ENCODE measurements at regions not wholly inside any gene's neighbourhood (a gene's known extent, or its start where the extent isn't known, plus 50 kb on each side); places are given as distances from the start of the nearest gene placed in this dataset.

- DNase-seq, result no peak
- no peaks in the 10 kb centered on the region for H3K9me3 ChIP-seq
- peaks cover 23% of the 10 kb centered on the region for H3K4me1 ChIP-seq
- intact Hi-C loops (cut with DNase I), result no loop called here
- no peak for ATAC-seq
- 86 to 89% methylated on average over 10 to 11 of the region's 11 CpGs for WGBS, 2 donors
- H3K36me3 ChIP-seq (replicated peaks in 1 of 2; ENCODE audit: insufficient read depth in 1 of 2, low read depth in 2 of 2), result no peaks in the 10 kb centered on the region
- no peak overlapping the region for H3K4me3 ChIP-seq
- no peaks in the 10 kb centered on the region for H3K27me3 ChIP-seq
- H3K27ac ChIP-seq, result no peak overlapping the region
- TF ChIP-seq CTCF (IDR thresholded peaks at IDR 0.05), result no peak
- no peak for TF ChIP-seq POLR2A (IDR thresholded peaks at IDR 0.05)
Observed at GRCh38 chr6:170132011-170132521, 158.8 kb downstream of the DLL1 start.

GRCh38 chr6:170131351-170131750 lies 159.5 kb downstream of the DLL1 start:
- intact Hi-C loops (cut with DNase I), result no loop called here
- no peaks in the 10 kb centered on the region for H3K9me3 ChIP-seq
- H3K27me3 ChIP-seq, result no peaks in the 10 kb centered on the region
- peak in 1 of 4 donors; percentile 4 for DNase-seq
- H3K4me3 ChIP-seq, result no peak overlapping the region
- WGBS, 2 donors, result 87 to 88% methylated on average over 10 to 11 of the region's 11 CpGs
- no peak overlapping the region for H3K27ac ChIP-seq
- peaks cover 23% of the 10 kb centered on the region for H3K4me1 ChIP-seq
- no peak for ATAC-seq
- no peaks in the 10 kb centered on the region for H3K36me3 ChIP-seq (replicated peaks in 1 of 2; ENCODE audit: insufficient read depth in 1 of 2, low read depth in 2 of 2)
- TF ChIP-seq CTCF (IDR thresholded peaks at IDR 0.05) (no peak), POLR2A (IDR thresholded peaks at IDR 0.05) (no peak)

- DNase-seq (peak in 1 of 4 donors; percentile 9), ATAC-seq (no peak)
- no peak overlapping the region for H3K4me3 ChIP-seq
- no peaks in the 10 kb centered on the region for H3K9me3 ChIP-seq
- H3K4me1 ChIP-seq, result peaks cover 23% of the 10 kb centered on the region
- no peaks in the 10 kb centered on the region for H3K27me3 ChIP-seq
- H3K36me3 ChIP-seq (replicated peaks in 1 of 2; ENCODE audit: insufficient read depth in 1 of 2, low read depth in 2 of 2), result no peaks in the 10 kb centered on the region
- 80 to 83% methylated on average over 1 to 8 of the region's 9 CpGs for WGBS, 2 donors
- intact Hi-C loops (cut with DNase I), result no loop called here
- H3K27ac ChIP-seq, result no peak overlapping the region
- TF ChIP-seq POLR2A (IDR thresholded peaks at IDR 0.05) (no peak), CTCF (IDR thresholded peaks at IDR 0.05) (no peak)
Observed at GRCh38 chr6:170130771-170131241, 160.1 kb downstream of the DLL1 start.

- Histone ChIP-seq H3K36me3 (replicated peaks in 1 of 2; ENCODE audit: insufficient read depth in 1 of 2, low read depth in 2 of 2) (no peaks in the 10 kb centered on the region), H3K4me3 (no peak overlapping the region), H3K27ac (no peak overlapping the region), H3K9me3 (no peaks in the 10 kb centered on the region), H3K27me3 (no peaks in the 10 kb centered on the region), H3K4me1 (peaks cover 24% of the 10 kb centered on the region)
- intact Hi-C loops (cut with DNase I), result no loop called here
- ATAC-seq (no peak), DNase-seq (peak in 1 of 4 donors; percentile 1)
- WGBS, 2 donors, result 84 to 88% methylated on average over 6 to 15 of the region's 15 CpGs
- TF ChIP-seq POLR2A (IDR thresholded peaks at IDR 0.05) (no peak), CTCF (IDR thresholded peaks at IDR 0.05) (no peak)
Observed at GRCh38 chr6:170130201-170130621, 160.7 kb downstream of the DLL1 start.

- Histone ChIP-seq H3K27ac (no peak overlapping the region), H3K9me3 (no peaks in the 10 kb centered on the region), H3K4me3 (no peak overlapping the region), H3K27me3 (no peaks in the 10 kb centered on the region), H3K36me3 (replicated peaks in 1 of 2; ENCODE audit: insufficient read depth in 1 of 2, low read depth in 2 of 2) (no peaks in the 10 kb centered on the region), H3K4me1 (peaks cover 28% of the 10 kb centered on the region)
- DNase-seq (peak; percentile 54 to 80 (median 68)), ATAC-seq (peak; percentile 49)
- intact Hi-C loops (cut with DNase I), result no loop called here
- TF ChIP-seq CTCF (IDR thresholded peaks at IDR 0.05), result no peak
- no peak for TF ChIP-seq POLR2A (IDR thresholded peaks at IDR 0.05)
- WGBS, 2 donors, result 26 to 30% methylated on average over 9 to 14 of the region's 14 CpGs
Observed at GRCh38 chr6:170129691-170130171, 161.1 kb downstream of the DLL1 start.

Data from body of pancreas (tissue), 4 donors.